Activated CD4-positive, alpha-beta T cell treated with anti-CD3 and anti-CD28 coated beads for 1 hour (primary cell): ENCODE measurements at regions not wholly inside any gene's neighbourhood (a gene's known extent, or its start where the extent isn't known, plus 50 kb on each side); places are given as distances from the start of the nearest gene placed in this dataset.

ENCODE experiments used
- DNase-seq: peaks from one replicate; pipeline ENCODE4 v3.0.0-alpha.2; 2020

DNA sequence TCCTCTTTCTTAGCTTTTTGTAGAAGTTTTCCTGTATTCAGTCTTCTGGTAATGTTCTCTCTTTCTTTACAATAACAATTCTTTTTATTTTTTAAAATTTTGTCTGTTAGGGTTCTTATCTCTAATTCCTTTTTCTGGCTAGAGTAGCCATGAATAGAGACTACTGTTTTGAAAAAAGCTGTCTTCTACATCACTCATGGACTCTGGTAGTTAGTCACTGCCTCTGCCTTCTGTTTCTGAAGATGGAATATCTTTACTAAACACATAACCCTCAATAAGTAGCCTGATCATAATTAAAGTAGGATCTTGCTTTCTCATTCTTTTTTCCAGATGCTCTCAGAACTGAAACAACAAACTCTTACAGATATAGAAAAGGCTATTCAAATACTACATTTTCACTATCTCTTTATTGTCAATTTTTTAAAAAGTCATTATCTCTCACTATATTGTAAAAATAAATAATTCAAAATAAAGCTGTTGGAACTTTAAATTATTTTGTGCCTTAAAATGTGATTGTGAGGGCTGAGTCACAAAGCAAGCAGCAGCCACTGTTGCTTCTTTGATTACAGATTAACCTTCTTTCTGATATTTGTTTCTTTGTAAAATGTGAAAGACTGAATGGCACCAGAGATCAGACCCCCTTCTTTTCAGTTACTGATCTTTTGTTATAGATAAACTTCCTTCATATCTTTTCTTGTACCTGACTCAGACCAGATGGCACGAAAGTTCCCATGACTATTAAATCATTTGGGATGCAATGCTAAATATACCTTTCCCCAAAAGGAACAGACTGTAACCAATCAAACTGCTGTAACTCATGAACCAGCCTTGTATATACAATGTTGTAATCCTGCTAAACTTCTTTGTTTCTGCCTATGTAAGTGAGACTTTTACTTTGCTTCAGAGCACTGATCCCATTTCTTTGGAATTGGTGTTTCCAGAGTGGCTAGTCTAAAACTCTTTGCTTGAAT, 1159.5 kb downstream of the IGSF11 start:
- no peak for DNase-seq

DNA sequence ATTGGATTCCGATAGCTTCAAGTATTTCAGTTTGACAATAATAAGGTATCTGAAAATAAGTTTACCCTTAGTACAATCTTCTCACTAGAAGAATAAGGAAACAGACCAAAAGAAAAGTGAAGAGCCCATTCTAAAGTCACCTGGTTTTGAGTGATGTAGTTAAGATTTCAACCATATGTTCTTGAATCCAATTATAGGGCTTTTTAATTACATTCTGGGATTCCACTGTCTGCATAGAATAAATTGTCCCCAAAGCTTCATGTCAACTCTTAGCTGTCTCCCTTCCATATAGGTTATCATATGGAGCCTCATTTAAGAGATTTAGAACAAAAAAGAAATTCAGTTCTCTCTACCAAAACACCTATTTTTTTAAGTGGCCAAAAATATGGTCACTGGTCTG, 1158.8 kb downstream of the IGSF11 start:
- DNase-seq: no peak

DNA sequence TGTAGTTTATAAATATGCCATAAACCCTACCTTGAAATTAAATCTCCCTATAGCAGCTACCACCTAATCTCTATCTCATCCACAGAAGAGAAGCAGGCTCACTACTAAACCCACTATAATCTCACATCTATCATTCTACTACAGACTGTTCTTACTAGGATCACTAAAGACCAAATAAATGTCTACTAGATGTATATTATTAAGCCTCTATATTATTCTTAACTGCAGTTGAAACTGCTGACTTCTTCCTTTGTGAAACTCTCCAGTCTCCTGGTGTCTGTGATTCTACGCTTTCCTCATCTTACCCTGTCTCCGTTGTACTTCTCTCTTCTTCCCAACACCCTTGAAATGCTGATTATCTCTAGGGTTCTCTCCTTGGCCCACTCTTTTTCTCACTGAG, 1154.0 kb downstream of the IGSF11 start:
- DNase-seq: no peak

DNA sequence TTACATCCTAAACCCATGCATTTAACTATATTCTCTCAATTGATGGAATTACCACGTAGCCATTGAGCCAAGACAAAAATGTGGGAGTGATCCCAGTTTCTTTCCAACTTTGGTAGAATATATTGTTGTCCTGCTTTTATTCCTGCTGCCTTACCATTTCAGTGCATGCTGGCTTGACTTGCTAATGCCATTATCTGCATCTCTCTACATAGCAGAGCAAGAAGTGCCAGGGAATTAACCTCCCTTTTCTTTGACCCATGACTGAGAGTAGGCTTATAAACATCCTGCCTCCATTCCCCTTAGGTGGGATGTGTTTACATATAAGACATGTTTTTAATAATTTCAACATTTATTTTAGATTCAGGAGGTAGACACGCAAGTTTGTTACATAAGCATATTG, 1153.4 kb downstream of the IGSF11 start:
- no peak for DNase-seq

DNA sequence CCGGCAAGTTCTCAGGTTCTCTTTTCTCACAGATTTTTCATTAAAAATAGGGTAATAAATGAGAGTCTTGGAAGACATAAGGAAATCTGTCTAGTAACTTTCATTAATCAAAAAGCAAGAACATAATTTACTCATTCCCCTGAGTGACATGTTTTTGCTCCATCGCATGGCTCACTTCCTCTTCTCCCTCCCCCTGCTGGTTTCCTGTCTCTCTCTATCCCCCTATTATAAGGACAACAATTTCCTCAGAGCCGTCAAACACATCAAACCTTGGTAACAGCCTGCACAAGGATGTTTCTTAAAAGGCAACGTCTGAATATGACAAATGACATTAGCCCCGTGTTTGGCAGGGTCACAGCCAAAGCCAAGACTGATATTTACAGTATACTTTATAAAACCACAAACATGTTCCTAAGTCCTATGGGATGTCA, 1149.6 kb downstream of the IGSF11 start:
- no peak for DNase-seq

DNA sequence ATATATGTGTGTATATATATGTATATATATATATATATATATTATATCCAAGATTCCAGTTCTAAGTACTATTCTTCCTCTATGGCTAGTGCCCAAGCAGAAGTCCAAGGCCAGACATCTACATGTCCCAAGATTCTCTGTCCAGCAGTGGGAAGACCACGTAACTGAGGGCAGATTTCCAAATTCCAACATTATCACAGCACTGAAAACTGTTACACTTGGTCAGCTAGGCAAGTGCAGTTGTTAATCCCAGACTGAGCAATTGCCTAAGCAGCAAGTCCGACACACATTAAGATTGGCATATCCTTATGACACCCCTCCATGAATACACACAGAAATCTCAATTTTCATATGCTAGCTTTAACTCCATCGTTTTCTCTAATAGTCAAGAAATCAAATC, 1148.5 kb downstream of the IGSF11 start:
- DNase-seq: no peak

DNA sequence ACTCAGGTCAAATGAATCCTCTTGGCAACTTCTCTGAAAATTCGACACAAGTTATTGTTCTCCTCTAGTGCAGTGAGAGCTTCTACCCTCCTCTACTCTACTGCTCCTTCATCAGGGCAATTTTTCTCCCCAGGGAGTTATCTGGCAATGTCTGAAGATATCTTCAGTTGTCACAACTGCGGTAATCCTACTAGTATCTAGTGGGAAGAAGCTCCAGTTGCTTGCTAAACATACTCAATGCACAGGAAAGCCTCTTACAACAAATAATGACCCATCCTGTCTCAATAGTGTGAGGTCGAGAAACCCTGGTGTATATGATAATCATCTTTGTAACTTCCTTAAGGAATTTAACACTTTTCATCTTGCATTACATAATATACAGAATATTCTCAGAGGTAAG, 1147.6 kb downstream of the IGSF11 start:
- no peak for DNase-seq

DNA sequence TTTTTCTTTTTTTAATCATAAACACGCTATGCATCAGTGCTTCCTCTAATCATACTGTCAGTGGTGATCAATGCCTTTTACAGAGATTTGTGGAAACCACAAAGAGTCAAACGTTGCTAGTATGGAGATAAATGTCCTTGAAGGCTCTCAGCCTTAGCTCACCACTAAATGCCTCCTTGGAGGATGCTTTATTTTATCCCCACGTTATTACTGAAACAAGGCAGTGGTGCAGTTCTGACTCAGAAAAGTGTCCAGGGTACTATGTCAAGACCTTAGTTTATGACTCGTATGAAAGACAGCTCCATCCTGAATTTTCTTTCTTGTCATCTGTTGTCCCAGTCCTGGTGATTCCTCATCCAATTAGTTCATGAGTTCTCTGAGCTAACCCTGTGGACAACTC, 1146.7 kb downstream of the IGSF11 start:
- no peak for DNase-seq

DNA sequence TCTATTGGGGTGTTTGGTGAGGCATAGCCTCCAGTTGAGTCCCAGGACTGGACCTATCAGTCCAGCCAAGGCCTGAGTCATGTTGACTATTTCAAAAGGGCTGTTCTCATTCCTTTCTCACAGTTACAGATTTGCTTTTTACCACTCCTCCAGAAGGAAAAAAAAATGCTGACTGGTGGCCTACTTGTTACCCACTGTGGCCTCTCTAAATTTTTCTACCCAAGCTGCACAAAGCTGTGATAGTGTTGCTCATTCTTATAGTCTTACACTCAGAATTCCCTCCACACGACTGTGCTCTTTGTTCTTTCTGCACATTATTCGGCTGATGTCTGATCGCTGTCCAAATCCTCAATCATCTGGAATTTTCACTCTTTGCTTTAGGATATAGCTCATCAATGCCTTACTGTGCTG, 1142.2 kb downstream of the IGSF11 start:
- DNase-seq: no peak

DNA sequence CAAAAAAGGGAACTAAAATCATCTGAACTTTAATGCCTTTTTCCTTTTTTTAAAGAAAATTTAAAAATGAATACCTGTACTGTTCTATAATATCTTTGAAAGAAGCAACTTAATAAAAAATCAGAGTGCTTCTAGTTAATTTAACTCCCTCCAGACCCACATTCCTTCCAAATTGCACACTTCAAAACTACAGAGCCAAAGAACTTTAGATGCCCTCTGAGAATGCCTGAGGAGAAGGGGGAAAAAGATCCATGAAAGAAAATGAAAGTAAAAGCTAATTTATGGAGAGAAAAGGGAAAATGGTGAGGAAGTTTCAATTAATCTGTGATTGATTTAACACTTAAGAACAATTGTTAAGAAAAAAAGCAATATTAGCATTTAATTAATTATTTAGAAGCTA, 1141.6 kb downstream of the IGSF11 start:
- no peak for DNase-seq

DNA sequence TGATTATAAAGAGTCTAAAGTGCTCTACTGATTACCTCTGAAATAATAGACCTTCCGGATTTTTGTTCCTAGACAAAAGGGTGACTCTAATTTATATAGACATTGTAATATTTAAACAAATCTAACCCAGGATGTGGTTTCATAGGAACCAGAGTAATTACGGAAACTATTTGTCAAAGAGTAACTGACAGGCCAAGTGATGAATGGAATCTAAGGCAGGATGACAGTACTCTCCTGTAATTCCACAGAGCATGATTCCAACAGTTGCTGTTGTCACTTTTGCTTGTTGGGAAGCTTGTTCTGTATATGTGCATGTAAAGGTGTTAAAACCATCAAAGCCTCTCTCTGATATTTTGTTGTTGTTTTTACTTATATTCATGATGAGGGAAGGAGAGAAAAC, 1141.0 kb downstream of the IGSF11 start:
- DNase-seq: no peak

DNA sequence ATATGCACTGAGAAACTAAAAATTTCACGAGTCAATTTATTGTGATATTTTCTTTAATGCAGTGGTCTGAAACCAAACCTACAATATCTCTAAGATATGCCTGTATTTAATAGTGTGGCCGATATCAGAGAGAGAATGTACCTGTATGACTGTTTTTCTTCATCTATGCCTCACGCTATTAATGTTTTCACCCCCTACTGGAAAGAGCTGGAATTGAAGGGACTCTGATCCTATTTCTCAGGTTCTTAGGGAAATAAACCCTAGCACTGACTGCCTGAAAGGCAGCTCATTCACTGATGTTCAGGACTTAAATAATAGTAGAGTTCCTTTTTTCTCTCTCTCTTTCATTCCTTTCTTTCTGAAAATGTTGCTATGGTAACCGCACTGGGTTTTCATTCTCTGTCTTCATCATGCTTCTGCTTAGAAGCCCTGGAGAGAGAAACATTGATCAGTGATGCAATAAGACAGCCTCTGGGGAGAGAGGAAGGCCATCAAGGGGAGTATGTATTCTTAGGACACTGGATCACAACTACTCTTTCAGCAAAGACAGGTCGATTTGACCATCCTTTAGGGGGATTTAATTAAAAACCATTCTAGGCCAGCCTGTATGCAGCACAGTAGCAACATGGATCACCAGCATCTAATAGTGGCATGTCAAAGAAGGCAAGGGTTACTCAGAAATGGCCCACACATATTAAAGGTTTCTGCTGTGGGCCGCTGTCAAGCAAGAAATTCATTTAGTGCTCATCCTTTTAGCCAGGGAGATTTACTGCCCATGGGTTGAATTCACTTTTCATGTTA, 1135.7 kb downstream of the IGSF11 start:
- no peak for DNase-seq

DNA sequence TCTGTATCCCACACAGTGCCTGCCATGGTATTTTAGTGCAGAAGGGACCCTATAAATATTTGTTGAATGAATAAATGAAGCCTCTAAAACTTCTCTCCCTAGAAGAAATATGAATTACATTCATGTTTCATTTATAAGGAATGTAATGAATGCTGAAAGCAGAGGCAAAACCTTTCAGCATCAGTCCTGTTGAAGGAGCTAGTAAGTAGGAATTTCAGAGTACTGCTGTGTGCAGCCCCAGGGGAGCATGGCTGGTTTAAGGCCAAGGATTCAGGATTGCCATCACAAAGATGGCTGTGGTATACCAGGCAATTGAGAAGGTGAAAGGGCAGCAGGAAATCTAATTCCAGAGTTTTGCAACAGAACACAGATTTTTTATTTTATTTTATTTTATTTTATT, 1131.4 kb downstream of the IGSF11 start:
- DNase-seq: no peak

DNA sequence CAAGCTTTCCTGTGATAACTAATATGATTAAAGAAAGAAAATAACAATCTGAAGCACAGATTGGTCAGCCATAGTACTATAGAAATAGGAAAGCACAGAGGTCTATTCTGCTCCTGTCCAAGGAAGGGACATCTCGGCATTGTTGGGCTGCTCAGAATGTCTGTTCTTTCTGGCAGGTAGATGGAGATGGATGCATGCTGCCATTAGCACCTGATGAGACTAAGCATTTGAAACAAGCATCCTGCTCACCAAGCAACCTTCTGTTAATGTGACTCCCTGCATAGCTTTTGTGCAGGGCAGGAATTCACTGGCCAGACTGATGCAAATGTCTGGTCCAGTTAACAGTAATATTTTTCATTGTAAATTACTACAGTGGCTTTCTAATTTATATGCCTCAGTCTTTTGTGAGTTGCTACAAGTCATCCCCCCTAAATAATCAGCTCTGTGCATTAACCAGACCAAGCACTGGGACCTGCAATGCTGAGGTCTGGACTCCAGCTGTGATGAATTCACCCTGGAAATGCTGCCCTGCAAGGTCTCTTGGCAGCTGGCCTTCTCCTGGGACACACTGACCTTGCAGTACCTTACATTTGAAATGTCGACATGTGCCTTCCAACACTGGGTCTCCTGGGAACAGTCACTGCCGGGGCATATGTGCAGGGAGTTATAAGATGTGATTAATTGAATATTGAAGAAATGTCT, 1123.7 kb downstream of the IGSF11 start:
- DNase-seq: no peak

DNA sequence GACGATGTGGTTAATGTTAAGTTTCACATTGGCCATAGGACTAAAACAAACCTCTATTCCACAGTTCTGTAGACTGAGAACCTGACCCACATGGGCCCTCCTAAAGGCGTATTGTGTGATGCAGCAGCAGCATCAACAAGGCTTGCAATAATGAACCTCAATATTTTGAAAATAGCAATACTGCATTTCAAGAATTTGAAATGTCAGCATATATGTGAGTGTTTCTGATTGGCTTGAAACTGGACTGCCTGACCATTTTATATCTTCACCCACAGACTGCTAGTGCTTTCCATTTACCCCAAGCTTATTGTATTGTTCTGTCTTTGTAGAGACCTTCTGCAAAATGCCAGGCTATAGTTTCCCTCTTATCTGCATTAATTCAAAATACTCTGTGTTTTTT, 1122.3 kb downstream of the IGSF11 start:
- DNase-seq: no peak

DNA sequence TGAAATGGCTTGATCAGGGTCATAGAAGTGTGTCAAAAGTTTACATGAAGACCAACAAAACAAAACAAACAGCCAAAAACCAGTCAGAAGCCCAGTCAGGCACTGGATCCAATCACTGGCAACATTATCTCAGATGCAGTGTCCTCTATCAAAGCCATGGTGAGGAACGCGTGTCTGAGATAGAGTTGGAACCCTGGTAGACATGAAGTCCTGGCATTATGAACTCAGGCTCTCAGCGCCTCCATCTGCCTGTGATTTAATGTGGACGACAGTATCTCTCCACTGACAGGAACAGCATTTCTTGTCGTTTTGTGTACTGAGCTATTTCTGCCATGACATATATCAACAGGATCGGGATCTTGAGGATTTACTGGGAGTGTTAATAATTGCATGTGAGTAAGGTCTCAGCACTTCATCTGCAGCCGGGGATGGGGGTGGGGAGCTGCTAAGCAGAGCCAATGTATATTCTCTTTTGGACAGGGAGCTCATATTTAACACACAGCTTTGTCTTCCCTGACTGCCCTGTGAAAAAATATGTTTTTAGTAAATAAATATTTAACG, 1120.0 kb downstream of the IGSF11 start:
- no peak for DNase-seq

DNA sequence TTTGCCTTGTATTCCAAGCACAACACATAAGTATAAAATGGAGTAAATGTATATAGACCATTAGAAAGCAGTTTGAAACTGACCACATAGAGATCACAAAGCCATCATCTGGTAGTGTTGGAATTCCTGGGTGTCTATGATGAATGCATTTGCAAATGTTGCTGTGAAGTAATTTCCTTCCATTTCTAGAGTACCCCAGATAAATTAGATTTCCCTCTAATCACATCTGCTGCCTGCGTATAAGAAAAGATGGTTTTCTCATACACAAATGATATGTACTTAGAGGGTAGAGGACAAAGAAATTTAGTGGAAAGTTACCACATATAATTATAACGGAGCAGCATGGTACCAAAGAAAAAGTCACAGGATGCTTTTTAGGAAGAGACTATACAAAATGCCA, 1117.8 kb downstream of the IGSF11 start:
- DNase-seq: no peak

DNA sequence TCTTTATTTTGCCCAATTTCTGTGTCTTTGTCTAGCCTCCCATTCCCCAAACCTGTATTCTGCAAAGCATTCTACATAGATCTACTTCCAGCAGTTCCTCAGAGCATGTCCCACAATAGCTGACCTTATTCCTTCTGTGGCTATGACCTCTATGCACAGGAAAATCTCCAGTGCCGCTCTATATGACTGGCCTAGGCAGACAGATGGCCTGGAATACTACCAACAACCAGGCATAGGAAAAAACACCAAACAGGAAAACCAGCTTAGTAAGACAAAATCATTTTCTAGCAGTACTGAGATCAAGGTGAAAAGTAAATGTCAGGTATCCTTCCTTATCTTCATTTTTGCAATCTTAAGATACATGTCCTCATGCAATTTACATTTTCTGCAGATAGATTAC, 1115.0 kb downstream of the IGSF11 start:
- no peak for DNase-seq

DNA sequence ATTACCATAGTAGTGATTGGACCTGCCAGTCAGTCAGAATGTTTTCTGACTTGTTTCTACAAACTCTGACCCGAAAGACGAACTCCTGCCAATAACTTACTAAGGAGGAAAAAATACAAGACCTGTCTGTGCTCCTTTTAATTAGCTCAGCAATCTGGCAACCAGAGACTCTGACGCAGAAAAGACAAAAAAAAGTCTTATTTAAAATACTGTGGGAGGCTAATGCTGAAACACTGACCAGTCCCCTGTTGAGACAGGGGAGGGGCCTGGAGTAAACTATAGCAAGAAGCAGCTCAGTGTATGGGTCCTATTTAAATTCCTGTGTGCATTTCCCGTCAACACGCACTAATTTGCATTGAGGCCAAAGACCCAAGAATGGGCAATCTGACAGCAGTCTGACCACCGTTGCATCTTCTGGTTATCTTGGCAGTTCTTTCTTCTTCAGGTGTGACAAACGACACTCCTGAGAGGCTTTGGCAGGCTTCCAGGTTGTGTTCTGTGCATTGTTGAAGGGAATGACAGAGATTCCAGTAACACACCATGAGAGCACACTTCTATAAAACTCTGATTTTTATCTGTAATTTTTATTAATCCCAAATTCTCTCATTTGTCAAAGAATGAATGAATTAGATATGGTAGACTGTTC, 1114.3 kb downstream of the IGSF11 start:
- DNase-seq: no peak

DNA sequence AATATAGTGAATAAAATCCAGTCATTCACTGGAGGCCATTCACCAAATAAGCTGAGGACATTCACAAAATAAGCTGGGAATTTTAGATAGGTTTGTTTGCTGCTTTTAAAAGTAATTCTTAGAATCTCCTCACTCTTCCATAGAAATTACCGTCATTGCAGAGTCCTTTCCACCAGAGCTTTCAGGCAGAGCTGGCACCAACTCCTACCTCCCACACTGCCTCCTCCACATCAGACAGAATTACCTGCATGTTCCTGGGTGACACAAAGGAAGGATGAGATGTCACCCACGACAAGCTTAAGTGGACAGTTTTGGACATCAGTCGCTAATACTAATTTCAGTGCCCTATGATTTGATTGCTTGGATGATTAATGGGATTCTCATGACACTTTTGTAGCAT, 1113.2 kb downstream of the IGSF11 start:
- DNase-seq: no peak

DNA sequence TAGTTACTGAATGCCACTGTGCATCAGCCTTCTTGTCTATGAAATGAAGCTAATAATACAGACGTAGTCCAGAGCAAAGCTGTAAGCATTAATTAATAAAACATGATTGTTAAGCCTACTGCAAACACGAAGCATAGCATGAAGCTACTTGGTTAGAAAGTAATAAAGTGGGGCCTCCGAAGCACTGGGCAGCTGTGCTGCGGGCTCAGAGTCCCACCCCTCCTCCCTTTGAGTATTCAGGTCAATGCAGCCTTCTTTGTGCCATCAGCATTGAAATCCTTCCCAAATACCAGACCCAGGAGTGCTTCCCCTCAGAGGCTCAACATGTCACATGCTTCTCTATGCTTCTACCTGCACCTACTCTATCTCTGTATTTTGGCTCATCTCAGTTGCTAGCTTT, 1112.6 kb downstream of the IGSF11 start:
- no peak for DNase-seq

DNA sequence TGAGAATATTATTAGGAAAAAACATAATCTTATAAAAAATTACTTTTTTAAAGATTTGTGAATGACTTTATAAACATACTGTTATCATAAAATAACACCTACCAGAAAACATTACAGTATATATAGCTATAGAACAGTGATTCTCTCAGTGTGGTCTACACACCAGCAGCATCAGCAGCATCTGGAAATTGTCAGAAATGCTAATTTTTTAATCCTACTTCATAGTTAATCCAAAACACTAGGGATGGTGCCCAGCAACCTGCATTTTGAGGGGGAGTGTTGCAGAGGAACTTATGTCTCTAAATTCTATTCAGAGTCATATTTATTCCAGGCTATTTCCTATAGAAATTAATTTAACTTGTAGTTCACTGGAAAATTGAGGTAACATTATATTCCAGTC, 1107.8 kb downstream of the IGSF11 start:
- DNase-seq: no peak

DNA sequence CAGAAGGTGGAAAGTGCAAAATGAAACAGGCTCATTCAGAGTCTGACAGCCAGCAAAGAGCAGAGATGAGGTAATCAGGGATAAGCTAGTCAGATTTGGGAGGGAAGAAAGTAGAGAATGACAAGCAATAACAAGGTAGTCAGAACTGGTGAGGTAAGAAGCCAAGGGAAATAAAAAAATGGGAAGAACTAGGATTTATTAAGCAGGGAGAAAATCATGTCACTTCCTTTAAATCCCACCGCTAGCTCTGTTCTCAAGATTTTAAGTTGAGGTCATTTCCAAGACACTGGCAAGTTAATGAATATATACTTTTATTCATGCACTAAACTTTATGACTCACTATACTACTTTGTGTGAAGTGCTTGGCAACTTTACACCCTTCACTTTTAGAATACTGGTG, 1106.8 kb downstream of the IGSF11 start:
- no peak for DNase-seq
